HG02885 (cell line): ENCODE measurements at regions not wholly inside any gene's neighbourhood (a gene's known extent, or its start where the extent isn't known, plus 50 kb on each side); places are given as distances from the start of the nearest gene placed in this dataset.
"Not testable (repeated sequence)": the region's sequence is repeated elsewhere in the genome, so short reads cannot be mapped to it uniquely, and the experiment has no call there.

Experiments
- ATAC-seq: cut with Tn5 transposase; IDR thresholded peaks from one replicate; pipeline ENCODE4 v1.9.1; 2021; ENCODE audit warnings: mild to moderate bottlenecking; ENCODE audit not compliant: unreplicated experiment, poor library complexity

- no peak for ATAC-seq
These were observed 322.8 kb upstream of the GJE1 start for GRCh38 chr6:141809901-141810300.

GRCh38 chr6:141808662-141809061, 324.1 kb upstream of the GJE1 start:
- no peak for ATAC-seq

- ATAC-seq: not testable (repeated sequence)
These were observed 331.8 kb upstream of the GJE1 start for GRCh38 chr6:141800973-141801372.

DNA sequence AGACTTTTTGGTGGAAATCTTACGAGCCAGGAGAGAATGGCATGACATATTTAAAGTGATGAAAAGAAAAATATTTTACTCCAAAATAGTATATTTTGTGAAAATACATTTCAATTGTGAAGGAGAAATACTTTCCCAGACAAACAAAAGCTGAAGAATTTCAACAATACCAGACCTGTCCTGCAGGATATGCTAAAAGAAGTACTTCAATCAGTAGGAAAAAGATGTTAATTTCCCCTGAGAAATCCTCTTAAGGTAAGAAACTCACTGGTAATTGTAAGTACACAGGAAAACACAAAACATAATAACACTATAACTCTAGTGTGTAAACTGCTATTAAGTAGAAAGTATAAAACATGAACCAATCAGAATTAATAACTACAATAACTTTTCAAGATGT, 341.8 kb upstream of the GJE1 start:
- ATAC-seq: no peak

DNA sequence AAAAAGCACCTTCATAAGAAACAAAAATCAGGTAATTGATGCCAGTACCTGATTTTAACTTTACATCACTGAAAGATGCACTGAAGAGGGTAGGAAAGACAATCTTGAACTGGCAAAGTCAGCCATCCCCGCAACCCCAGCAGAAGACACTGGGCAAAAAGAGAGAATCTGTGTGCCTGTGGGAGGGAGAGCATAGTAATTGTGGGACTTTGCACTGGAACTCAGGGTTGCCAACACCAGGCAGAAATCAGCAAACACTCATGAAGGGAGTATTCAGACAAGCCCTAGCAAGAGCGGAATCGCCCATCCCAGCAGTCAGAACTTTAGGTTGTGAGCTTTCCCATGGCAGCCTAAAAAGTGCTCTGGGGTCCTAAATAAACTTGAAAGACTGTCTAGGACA, 344.6 kb upstream of the GJE1 start:
- ATAC-seq: no peak

DNA sequence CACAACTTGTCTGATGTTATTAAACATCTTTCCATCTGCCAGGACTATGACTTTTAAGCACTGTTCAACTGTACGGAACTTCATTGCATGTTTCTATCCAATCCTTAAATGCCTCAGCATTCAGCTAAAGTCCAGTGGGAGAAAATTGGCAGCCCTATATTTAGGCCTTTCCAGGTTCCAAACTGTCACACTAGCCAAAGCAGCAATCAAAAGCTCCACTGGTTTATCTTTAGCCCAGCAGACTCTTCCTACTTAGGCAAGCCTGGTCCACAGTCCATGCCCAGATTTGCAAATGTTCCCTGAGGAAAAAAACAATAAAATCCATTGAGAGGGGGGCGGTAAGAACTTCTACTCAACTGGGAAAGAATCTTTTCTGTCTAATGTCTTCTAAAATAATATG, 349.1 kb upstream of the GJE1 start:
- no peak for ATAC-seq

GRCh38 chr6:141780296-141780695, 352.4 kb upstream of the GJE1 start:
- ATAC-seq: no peak

- no peak for ATAC-seq
These were observed 368.3 kb upstream of the GJE1 start for GRCh38 chr6:141764388-141764787.

DNA sequence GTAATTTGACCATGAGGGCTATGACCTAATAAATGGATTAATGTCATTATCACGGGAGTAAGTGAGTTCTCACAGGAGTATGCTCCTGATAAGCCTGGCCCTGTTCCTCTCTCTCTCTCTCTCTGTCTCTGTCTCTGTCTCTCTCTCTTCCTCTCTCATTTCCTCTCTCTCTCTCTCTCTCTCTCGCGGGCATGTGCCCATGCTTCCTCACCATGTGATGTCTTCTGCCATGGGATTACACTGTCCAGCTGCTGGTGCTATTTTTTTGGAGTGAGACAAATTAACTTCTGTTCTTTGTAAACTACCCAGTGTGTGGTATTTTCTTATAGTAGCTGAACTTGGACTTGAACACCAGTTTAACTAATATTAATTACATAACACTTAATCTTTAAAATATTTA, 374.3 kb upstream of the GJE1 start:
- no peak for ATAC-seq

- no peak for ATAC-seq
These were observed 379.5 kb upstream of the GJE1 start for GRCh38 chr6:141753180-141753579.

- ATAC-seq: no peak
These were observed 380.0 kb upstream of the GJE1 start for GRCh38 chr6:141752677-141753076.

DNA sequence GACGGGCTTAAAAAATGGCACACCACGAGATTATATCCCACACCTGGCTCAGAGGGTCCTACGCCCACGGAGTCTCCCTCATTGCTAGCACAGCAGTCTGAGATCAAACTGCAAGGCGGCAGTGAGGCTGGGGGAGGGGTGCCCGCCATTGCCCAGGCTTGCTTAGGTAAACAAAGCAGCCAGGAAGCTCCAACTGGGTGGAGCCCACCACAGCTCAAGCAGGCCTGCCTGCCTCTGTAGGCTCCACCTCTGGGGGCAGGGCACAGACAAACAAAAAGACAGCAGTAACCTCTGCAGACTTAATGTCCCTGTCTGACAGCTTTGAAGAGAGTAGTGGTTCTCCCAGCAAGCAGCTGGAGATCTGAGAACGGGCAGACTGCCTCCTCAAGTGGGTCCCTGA, 386.4 kb upstream of the GJE1 start:
- not testable (repeated sequence) for ATAC-seq

DNA sequence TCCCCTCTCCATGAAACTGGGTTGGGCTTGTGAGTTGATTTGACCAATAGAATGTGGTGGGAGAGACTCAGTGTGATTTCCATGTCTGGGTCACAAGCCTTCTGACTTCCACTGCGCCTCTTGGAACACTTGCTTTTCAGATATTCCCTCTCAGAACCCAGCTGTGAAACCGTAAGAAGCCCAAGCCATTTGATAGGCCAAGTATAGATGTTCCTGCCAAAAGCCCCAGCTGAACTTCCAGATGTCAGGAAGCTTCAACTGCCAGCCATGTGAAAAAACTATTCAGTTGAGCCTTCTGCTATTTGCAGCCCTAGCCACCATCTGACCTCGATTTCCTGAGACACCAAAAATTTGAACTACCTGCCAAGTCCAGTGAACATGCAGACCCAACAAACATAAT, 387.8 kb upstream of the GJE1 start:
- no peak for ATAC-seq

DNA sequence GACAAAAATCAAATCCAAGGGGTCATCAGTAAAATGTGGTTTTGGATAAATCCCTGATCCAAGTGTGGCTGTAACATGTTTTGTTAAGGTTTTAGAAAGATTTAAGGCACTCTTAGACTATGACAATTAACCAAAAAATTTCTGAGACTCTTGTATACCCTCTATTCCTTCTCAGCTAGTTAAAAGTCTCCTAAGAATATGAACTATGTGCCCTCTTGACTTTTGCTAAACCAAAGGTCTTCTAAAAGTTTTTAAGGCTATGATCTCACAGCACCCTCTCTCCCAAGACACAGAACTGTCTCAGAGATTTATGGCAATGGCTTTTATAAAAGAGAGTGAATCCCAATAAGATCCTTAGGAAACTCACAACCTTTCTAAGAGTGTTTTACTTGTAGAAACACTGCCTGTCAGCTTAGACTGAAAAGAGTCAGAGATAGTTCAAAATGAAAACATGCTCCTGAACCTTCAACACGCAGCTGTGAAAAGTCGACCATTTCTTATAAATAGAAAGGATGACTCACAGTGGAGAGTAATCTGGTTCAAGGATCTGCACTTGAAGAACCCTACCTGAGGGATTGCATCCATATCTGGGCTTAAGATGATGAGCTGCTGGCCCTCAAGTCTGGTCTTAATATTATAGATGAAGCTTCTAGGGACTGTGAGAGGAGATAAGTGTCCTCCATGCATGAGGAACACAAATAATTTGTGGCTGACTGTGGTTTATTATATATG, 388.4 kb upstream of the GJE1 start:
- ATAC-seq: no peak

GRCh38 chr6:141736104-141736503, 396.6 kb upstream of the GJE1 start:
- no peak for ATAC-seq

GRCh38 chr6:141735126-141735525, 397.6 kb upstream of the GJE1 start:
- no peak for ATAC-seq

DNA sequence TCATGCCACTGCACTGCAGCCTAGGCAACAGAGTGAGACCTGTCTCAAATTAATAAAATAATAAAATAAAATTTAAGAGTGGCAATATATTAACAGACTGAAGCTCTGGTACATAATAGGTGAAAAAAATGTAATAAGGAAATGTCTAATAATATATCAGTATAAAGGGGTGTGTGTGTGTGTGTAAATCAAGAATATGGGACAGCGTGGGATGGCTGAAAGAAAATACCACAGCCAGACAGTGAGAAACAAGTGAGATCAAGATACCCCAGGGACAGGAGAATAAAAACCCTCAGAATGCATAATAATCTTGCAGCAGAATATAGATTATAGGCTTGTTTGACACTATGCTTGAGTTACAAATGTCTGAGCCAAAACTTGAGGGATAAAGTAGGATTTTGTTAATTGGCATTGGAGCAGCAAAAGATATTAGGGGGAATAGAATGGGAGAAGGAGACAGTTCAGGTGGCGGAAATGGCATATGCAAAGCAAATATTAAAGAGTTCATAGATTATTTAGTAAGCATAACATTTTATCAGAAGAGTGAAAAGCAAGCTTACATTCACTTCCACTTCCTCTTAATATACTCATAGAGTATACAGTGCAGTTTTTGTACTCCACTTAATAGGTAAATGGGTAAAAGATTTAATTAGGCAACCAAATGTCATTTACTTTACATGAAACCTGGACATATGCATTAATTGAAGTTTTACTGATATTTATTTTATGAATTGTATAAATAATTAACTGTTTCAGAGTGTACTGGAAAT, 398.5 kb upstream of the GJE1 start:
- ATAC-seq: peak; percentile 48

DNA sequence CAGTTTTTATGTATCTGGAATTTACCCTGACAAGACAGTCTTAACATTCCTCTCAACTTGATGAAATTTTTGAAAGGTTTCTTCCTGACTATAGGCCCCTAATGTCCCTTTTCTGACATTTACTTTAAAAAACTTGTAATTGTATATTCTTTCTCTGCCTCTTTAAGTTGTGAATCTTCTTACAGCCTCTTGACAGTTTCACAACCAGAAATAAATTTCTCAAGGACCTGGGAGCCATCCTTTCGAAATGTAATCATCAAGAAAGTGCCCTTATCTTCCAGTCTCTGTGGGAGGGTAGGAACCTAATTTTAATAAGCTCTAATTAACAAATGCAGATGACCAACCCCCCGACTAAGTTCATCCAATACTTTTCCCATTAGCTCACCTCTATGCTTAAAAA, 403.6 kb upstream of the GJE1 start:
- ATAC-seq: no peak

- no peak for ATAC-seq
These were observed 404.4 kb upstream of the GJE1 start for GRCh38 chr6:141728330-141728729.

DNA sequence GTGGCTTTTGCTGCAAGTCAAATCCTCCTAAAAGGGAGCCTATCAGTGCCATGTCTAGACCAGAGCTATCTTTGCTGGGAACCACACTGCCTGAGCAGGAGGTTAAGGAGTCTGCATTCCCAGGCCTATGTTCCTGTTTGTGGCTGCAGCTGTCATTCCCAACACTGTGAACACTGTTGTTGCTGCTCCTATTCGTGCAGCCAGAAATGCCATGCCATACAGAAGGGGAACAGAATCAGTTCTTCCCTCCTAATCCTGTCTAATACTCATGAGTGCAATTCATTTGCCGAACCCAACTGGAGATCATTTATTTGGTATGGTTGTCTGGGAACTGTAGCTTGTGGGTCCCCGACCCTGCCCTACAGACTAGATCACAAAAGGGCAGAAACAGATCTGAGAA, 406.5 kb upstream of the GJE1 start:
- ATAC-seq: no peak

DNA sequence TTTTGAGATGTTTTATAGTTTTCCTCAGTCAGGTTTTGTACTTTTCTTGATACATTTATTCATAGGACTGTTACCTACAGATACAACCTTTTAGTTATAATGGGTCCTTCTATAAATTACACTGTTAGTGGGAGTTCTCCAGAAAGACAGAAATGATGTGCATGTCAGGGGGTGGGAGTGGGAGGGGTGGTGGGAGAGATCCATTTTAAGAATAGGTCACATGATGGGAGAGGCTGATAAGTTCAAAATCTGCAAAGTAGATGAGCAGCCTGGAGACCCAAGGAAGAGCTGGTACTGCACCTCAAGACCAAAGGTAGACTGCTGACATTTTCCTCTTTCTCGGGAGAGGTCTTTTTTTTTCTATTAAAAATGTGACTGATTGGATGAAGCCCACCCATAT, 408.0 kb upstream of the GJE1 start:
- no peak for ATAC-seq

DNA sequence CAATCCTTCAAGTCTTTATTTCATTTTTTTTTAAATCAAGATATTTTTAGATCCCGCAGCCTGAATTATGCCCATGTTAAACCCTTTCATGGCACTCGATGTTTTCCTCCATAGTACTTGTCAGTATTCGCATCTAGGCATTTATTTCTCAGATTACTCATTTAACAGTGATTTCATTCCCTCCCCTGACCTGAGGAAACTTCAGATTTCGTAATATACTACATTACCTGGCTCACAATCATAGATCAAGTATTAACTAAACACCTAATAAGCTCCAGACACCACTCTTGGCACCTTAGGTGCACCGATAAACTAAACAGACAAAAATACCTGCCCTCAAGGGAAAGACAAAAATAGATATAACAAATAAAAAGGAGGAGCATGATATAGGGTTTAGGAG, 413.2 kb upstream of the GJE1 start:
- no peak for ATAC-seq
